ENCODE measurements at regions not wholly inside any gene's neighbourhood (a gene's known extent, or its start where the extent isn't known, plus 50 kb on each side); places are given as distances from the start of the nearest gene placed in this dataset.
"Not testable (repeated sequence)": the region's sequence is repeated elsewhere in the genome, so short reads cannot be mapped to it uniquely, and the experiment has no call there.

- Histone ChIP-seq H3K9ac (ENCODE audit: low read depth in 1 of 2, low read length in 2 of 2) (no peak overlapping the region), H3K27ac (ENCODE audit: low read depth in 2 of 2, low read length in 2 of 2) (no peak overlapping the region), H3K4me3 (ENCODE audit: low read length in 2 of 2) (no peak overlapping the region), H3K27me3 (ENCODE audit: control insufficient read depth in 2 of 2, insufficient read depth in 2 of 2, low read length in 2 of 2) (no peaks in the 10 kb centered on the region), H3K4me1 (ENCODE audit: control insufficient read depth in 2 of 2, insufficient read depth in 2 of 2, low read length in 2 of 2) (no peaks in the 10 kb centered on the region), H3K36me3 (ENCODE audit: control insufficient read depth in 2 of 2, insufficient read depth in 2 of 2, low read length in 2 of 2) (no peaks in the 10 kb centered on the region), H3K9me3 (ENCODE audit: control insufficient read depth in 2 of 2, low read length in 2 of 2) (no peaks in the 10 kb centered on the region)
Measured at GRCh38 chr9:39587844-39588499, 232.5 kb downstream of the SPATA31A1 start.

GRCh38 chr9:39588500-39589137 is 233.2 kb downstream of the SPATA31A1 start:
- Histone ChIP-seq H3K4me1 (ENCODE audit: control insufficient read depth in 2 of 2, insufficient read depth in 2 of 2, low read length in 2 of 2) (no peaks in the 10 kb centered on the region), H3K9me3 (ENCODE audit: control insufficient read depth in 2 of 2, low read length in 2 of 2) (no peaks in the 10 kb centered on the region), H3K36me3 (ENCODE audit: control insufficient read depth in 2 of 2, insufficient read depth in 2 of 2, low read length in 2 of 2) (no peaks in the 10 kb centered on the region), H3K9ac (ENCODE audit: low read depth in 1 of 2, low read length in 2 of 2) (no peak overlapping the region), H3K27ac (ENCODE audit: low read depth in 2 of 2, low read length in 2 of 2) (no peak overlapping the region), H3K27me3 (ENCODE audit: control insufficient read depth in 2 of 2, insufficient read depth in 2 of 2, low read length in 2 of 2) (no peaks in the 10 kb centered on the region), H3K4me3 (ENCODE audit: low read length in 2 of 2) (no peak overlapping the region)

GRCh38 chr9:39604089-39604488 is 248.6 kb downstream of the SPATA31A1 start:
- not testable (repeated sequence) for H3K27me3 ChIP-seq (ENCODE audit: control insufficient read depth in 2 of 2, insufficient read depth in 2 of 2, low read length in 2 of 2); H3K9me3 ChIP-seq (ENCODE audit: control insufficient read depth in 2 of 2, low read length in 2 of 2); H3K36me3 ChIP-seq (ENCODE audit: control insufficient read depth in 2 of 2, insufficient read depth in 2 of 2, low read length in 2 of 2); H3K4me1 ChIP-seq (ENCODE audit: control insufficient read depth in 2 of 2, insufficient read depth in 2 of 2, low read length in 2 of 2); H3K27ac ChIP-seq (ENCODE audit: low read depth in 2 of 2, low read length in 2 of 2); H3K9ac ChIP-seq (ENCODE audit: low read depth in 1 of 2, low read length in 2 of 2); H3K4me3 ChIP-seq (ENCODE audit: low read length in 2 of 2)

- H3K4me1 ChIP-seq (ENCODE audit: control insufficient read depth in 2 of 2, insufficient read depth in 2 of 2, low read length in 2 of 2); H3K36me3 ChIP-seq (ENCODE audit: control insufficient read depth in 2 of 2, insufficient read depth in 2 of 2, low read length in 2 of 2); H3K27me3 ChIP-seq (ENCODE audit: control insufficient read depth in 2 of 2, insufficient read depth in 2 of 2, low read length in 2 of 2); H3K9me3 ChIP-seq (ENCODE audit: control insufficient read depth in 2 of 2, low read length in 2 of 2); H3K4me3 ChIP-seq (ENCODE audit: low read length in 2 of 2); H3K27ac ChIP-seq (ENCODE audit: low read depth in 2 of 2, low read length in 2 of 2); H3K9ac ChIP-seq (ENCODE audit: low read depth in 1 of 2, low read length in 2 of 2): not testable (repeated sequence)
Measured at GRCh38 chr9:39611449-39612231, 256.2 kb downstream of the SPATA31A1 start.

- not testable (repeated sequence) for H3K36me3 ChIP-seq (ENCODE audit: control insufficient read depth in 2 of 2, insufficient read depth in 2 of 2, low read length in 2 of 2); H3K27me3 ChIP-seq (ENCODE audit: control insufficient read depth in 2 of 2, insufficient read depth in 2 of 2, low read length in 2 of 2); H3K9ac ChIP-seq (ENCODE audit: low read depth in 1 of 2, low read length in 2 of 2); H3K27ac ChIP-seq (ENCODE audit: low read depth in 2 of 2, low read length in 2 of 2); H3K4me1 ChIP-seq (ENCODE audit: control insufficient read depth in 2 of 2, insufficient read depth in 2 of 2, low read length in 2 of 2); H3K4me3 ChIP-seq (ENCODE audit: low read length in 2 of 2); H3K9me3 ChIP-seq (ENCODE audit: control insufficient read depth in 2 of 2, low read length in 2 of 2)
Measured at GRCh38 chr9:39616480-39616879, 261.0 kb downstream of the SPATA31A1 start.

GRCh38 chr9:39624048-39624447 is 268.6 kb downstream of the SPATA31A1 start:
- H3K27me3 ChIP-seq (ENCODE audit: control insufficient read depth in 2 of 2, insufficient read depth in 2 of 2, low read length in 2 of 2); H3K4me3 ChIP-seq (ENCODE audit: low read length in 2 of 2); H3K9ac ChIP-seq (ENCODE audit: low read depth in 1 of 2, low read length in 2 of 2); H3K9me3 ChIP-seq (ENCODE audit: control insufficient read depth in 2 of 2, low read length in 2 of 2); H3K27ac ChIP-seq (ENCODE audit: low read depth in 2 of 2, low read length in 2 of 2); H3K36me3 ChIP-seq (ENCODE audit: control insufficient read depth in 2 of 2, insufficient read depth in 2 of 2, low read length in 2 of 2); H3K4me1 ChIP-seq (ENCODE audit: control insufficient read depth in 2 of 2, insufficient read depth in 2 of 2, low read length in 2 of 2): not testable (repeated sequence)

GRCh38 chr9:39632071-39632470 is 276.6 kb downstream of the SPATA31A1 start:
- H3K4me3 ChIP-seq (ENCODE audit: low read length in 2 of 2); H3K9ac ChIP-seq (ENCODE audit: low read depth in 1 of 2, low read length in 2 of 2); H3K9me3 ChIP-seq (ENCODE audit: control insufficient read depth in 2 of 2, low read length in 2 of 2); H3K27ac ChIP-seq (ENCODE audit: low read depth in 2 of 2, low read length in 2 of 2); H3K27me3 ChIP-seq (ENCODE audit: control insufficient read depth in 2 of 2, insufficient read depth in 2 of 2, low read length in 2 of 2); H3K36me3 ChIP-seq (ENCODE audit: control insufficient read depth in 2 of 2, insufficient read depth in 2 of 2, low read length in 2 of 2); H3K4me1 ChIP-seq (ENCODE audit: control insufficient read depth in 2 of 2, insufficient read depth in 2 of 2, low read length in 2 of 2): not testable (repeated sequence)

- H3K4me1 ChIP-seq (ENCODE audit: control insufficient read depth in 2 of 2, insufficient read depth in 2 of 2, low read length in 2 of 2); H3K9ac ChIP-seq (ENCODE audit: low read depth in 1 of 2, low read length in 2 of 2); H3K36me3 ChIP-seq (ENCODE audit: control insufficient read depth in 2 of 2, insufficient read depth in 2 of 2, low read length in 2 of 2); H3K27me3 ChIP-seq (ENCODE audit: control insufficient read depth in 2 of 2, insufficient read depth in 2 of 2, low read length in 2 of 2); H3K4me3 ChIP-seq (ENCODE audit: low read length in 2 of 2); H3K9me3 ChIP-seq (ENCODE audit: control insufficient read depth in 2 of 2, low read length in 2 of 2); H3K27ac ChIP-seq (ENCODE audit: low read depth in 2 of 2, low read length in 2 of 2): not testable (repeated sequence)
Measured at GRCh38 chr9:39649029-39649428, 293.6 kb downstream of the SPATA31A1 start.

- H3K9me3 ChIP-seq (ENCODE audit: control insufficient read depth in 2 of 2, low read length in 2 of 2); H3K9ac ChIP-seq (ENCODE audit: low read depth in 1 of 2, low read length in 2 of 2); H3K36me3 ChIP-seq (ENCODE audit: control insufficient read depth in 2 of 2, insufficient read depth in 2 of 2, low read length in 2 of 2); H3K4me3 ChIP-seq (ENCODE audit: low read length in 2 of 2); H3K27ac ChIP-seq (ENCODE audit: low read depth in 2 of 2, low read length in 2 of 2); H3K27me3 ChIP-seq (ENCODE audit: control insufficient read depth in 2 of 2, insufficient read depth in 2 of 2, low read length in 2 of 2); H3K4me1 ChIP-seq (ENCODE audit: control insufficient read depth in 2 of 2, insufficient read depth in 2 of 2, low read length in 2 of 2): not testable (repeated sequence)
Measured at GRCh38 chr9:39656960-39657603, 301.6 kb downstream of the SPATA31A1 start.

GRCh38 chr9:39663020-39663419 is 307.6 kb downstream of the SPATA31A1 start:
- H3K4me3 ChIP-seq (ENCODE audit: low read length in 2 of 2); H3K27me3 ChIP-seq (ENCODE audit: control insufficient read depth in 2 of 2, insufficient read depth in 2 of 2, low read length in 2 of 2); H3K9ac ChIP-seq (ENCODE audit: low read depth in 1 of 2, low read length in 2 of 2); H3K27ac ChIP-seq (ENCODE audit: low read depth in 2 of 2, low read length in 2 of 2); H3K9me3 ChIP-seq (ENCODE audit: control insufficient read depth in 2 of 2, low read length in 2 of 2); H3K4me1 ChIP-seq (ENCODE audit: control insufficient read depth in 2 of 2, insufficient read depth in 2 of 2, low read length in 2 of 2); H3K36me3 ChIP-seq (ENCODE audit: control insufficient read depth in 2 of 2, insufficient read depth in 2 of 2, low read length in 2 of 2): not testable (repeated sequence)

Measured in mucosa of rectum (tissue), 2 donors.